ENCODE measurements at regions not wholly inside any gene's neighbourhood (a gene's known extent, or its start where the extent isn't known, plus 50 kb on each side); places are given as distances from the start of the nearest gene placed in this dataset.

- TF ChIP-seq ZNF512 (CRISPR knock-in tag; IDR thresholded peaks at IDR 0.05; ENCODE audit: borderline replicate concordance) (no peak), CDX4 (CRISPR knock-in tag; IDR thresholded peaks at IDR 0.05; ENCODE audit: borderline replicate concordance) (no peak), CTCF (IDR thresholded peaks at IDR 0.05) (no peak), MAX (CRISPR knock-in tag; IDR thresholded peaks at IDR 0.05) (no peak), TP53 (CRISPR knock-in tag; IDR thresholded peaks at IDR 0.05) (no peak), ZNF263 (CRISPR knock-in tag; IDR thresholded peaks at IDR 0.05; ENCODE audit: low read depth) (no peak), NFYB (CRISPR knock-in tag; conservative IDR thresholded peaks at IDR 0.05; ENCODE audit: low read depth) (no peak), STAT6 (CRISPR knock-in tag; conservative IDR thresholded peaks at IDR 0.05; ENCODE audit: low read depth) (no peak), ZBTB21 (CRISPR knock-in tag; IDR thresholded peaks at IDR 0.05; ENCODE audit: borderline replicate concordance) (no peak), ELF4 (CRISPR knock-in tag; IDR thresholded peaks at IDR 0.05; ENCODE audit: low read depth) (no peak), FOXJ3 (CRISPR knock-in tag; IDR thresholded peaks at IDR 0.05; ENCODE audit: borderline replicate concordance) (no peak), ATF6 (CRISPR knock-in tag; IDR thresholded peaks at IDR 0.05) (no peak), ATF1 (CRISPR knock-in tag; IDR thresholded peaks at IDR 0.05) (no peak), CBFB (CRISPR knock-in tag; IDR thresholded peaks at IDR 0.05; ENCODE audit: low read depth) (no peak)
Observed at GRCh38 chr13:55464222-55464621, 1676.5 kb upstream of the PRR20A start.
